GM23248 (cell line): ENCODE measurements at regions not wholly inside any gene's neighbourhood (a gene's known extent, or its start where the extent isn't known, plus 50 kb on each side); places are given as distances from the start of the nearest gene placed in this dataset.
A peak's percentile ranks its signal among the peaks of the same experiment; 100 is the strongest.

Experiments used
- DNase-seq: peaks from one replicate; pipeline ENCODE4 v3.0.0-alpha.2; 2015
- H2AFZ ChIP-seq: fragments of 200-600 bp; sonication (generic); 2 replicates; pipeline ENCODE4 v1.6.1; 2016; ENCODE audit warnings: antibody characterized with exemption
- H3F3A ChIP-seq: fragments of 200-600 bp; sonication (generic); 2 replicates; pipeline ENCODE4 v1.6.1; 2016; ENCODE audit warnings: mild to moderate bottlenecking, antibody characterized with exemption, mixed run types; ENCODE audit not compliant: insufficient read depth
- H3K27ac ChIP-seq: fragments of 200-600 bp; sonication (generic); 2 replicates; pipeline ENCODE4 v1.5.1; 2016; ENCODE audit warnings: mild to moderate bottlenecking
- H3K27me3 ChIP-seq: fragments of 200-600 bp; sonication (generic); replicated peaks from 2 replicates; pipeline ENCODE4 v1.6.1; 2016; ENCODE audit warnings: mild to moderate bottlenecking; ENCODE audit not compliant: insufficient read depth
- H3K36me3 ChIP-seq: fragments of 200-600 bp; sonication (generic); 2 replicates; pipeline ENCODE4 v1.6.1; 2016; ENCODE audit warnings: low read depth, mild to moderate bottlenecking
- H3K4me1 ChIP-seq: fragments of 200-600 bp; sonication (generic); 2 replicates; pipeline ENCODE4 v1.6.1; 2016; ENCODE audit warnings: mild to moderate bottlenecking; ENCODE audit not compliant: insufficient read depth
- H3K4me2 ChIP-seq: fragments of 200-600 bp; sonication (generic); one replicate; pipeline ENCODE4 v1.6.1; 2016; ENCODE audit warnings: mild to moderate bottlenecking; ENCODE audit not compliant: unreplicated experiment
- H3K4me3 ChIP-seq: fragments of 200-600 bp; sonication (generic); 2 replicates; pipeline ENCODE4 v1.5.1; 2016; ENCODE audit warnings: mild to moderate bottlenecking
- H3K79me2 ChIP-seq: fragments of 200-600 bp; sonication (generic); 2 replicates; pipeline ENCODE4 v1.6.1; 2016; ENCODE audit warnings: mild to moderate bottlenecking; ENCODE audit not compliant: insufficient read depth
- H3K9ac ChIP-seq: fragments of 200-600 bp; sonication (generic); 2 replicates; pipeline ENCODE4 v1.6.1; 2016; ENCODE audit warnings: mild to moderate bottlenecking
- H3K9me2 ChIP-seq: fragments of 200-600 bp; sonication (generic); 2 replicates; pipeline ENCODE4 v1.6.1; 2016; ENCODE audit warnings: mixed run types, mild to moderate bottlenecking, moderate library complexity; ENCODE audit not compliant: insufficient read depth
- H3K9me3 ChIP-seq: fragments of 200-600 bp; sonication (generic); one replicate; pipeline ENCODE4 v1.6.1; 2017; ENCODE audit warnings: low read depth
- H4K20me1 ChIP-seq: fragments of 200-600 bp; sonication (generic); 2 replicates; pipeline ENCODE4 v1.6.0; 2016; ENCODE audit not compliant: insufficient read depth
- EZH2 ChIP-seq: fragments of 200-600 bp; sonication (generic); IDR thresholded peaks from 2 replicates; pipeline ENCODE4 v1.6.1; 2018; ENCODE audit warnings: antibody characterized with exemption, mild to moderate bottlenecking; ENCODE audit not compliant: insufficient read depth, poor library complexity, severe bottlenecking
- EZH2phosphoT487 ChIP-seq: fragments of 200-600 bp; sonication (generic); IDR thresholded peaks from 2 replicates; pipeline ENCODE4 v1.6.1; 2018; ENCODE audit warnings: antibody characterized with exemption, moderate library complexity, mild to moderate bottlenecking, low read depth; ENCODE audit not compliant: insufficient read depth
- WGBS, 2 experiments: methylation state at CpG; one replicate each; pipeline ENCODE4 v1.1.6; 2015 to 2017; ENCODE audit warnings: low lambda C conversion rate in 2 of 2, low coverage in 1 of 2; ENCODE audit errors: missing lambda C conversion rate in 2 of 2; 5-methylcytosine and 5-hydroxymethylcytosine counted together
- in situ Hi-C: fragments of 300-500 bp; cut with MboI; formaldehyde crosslinking; loops from 2 replicates; pipeline ENCODE4 v1.15.0; 2020

- Histone ChIP-seq H3K9ac (no peak overlapping the region), H3K4me2 (no peak overlapping the region), H2AFZ (no peak overlapping the region), H3F3A (peaks cover 14% of the 10 kb centered on the region; the same call in 1 of the 2 replicates), H3K4me3 (no peak overlapping the region), H3K79me2 (no peaks in the 10 kb centered on the region), H3K27ac (no peak overlapping the region), H3K4me1 (peaks cover 16% of the 10 kb centered on the region), H3K9me2 (no peaks in the 10 kb centered on the region), H4K20me1 (no peaks in the 10 kb centered on the region), H3K36me3 (no peaks in the 10 kb centered on the region), H3K9me3 (no peaks in the 10 kb centered on the region), H3K27me3 (no peaks in the 10 kb centered on the region)
- TF ChIP-seq EZH2 (no peak), EZH2phosphoT487 (no peak)
- no peak for DNase-seq
- in situ Hi-C loops, result no loop called here
- 100% methylated on average over 1 to 4 of the region's 4 CpGs for WGBS, 2 experiments
Measured at GRCh38 chrX:46211079-46211478, 334.1 kb downstream of the ZNF674 start.

DNA sequence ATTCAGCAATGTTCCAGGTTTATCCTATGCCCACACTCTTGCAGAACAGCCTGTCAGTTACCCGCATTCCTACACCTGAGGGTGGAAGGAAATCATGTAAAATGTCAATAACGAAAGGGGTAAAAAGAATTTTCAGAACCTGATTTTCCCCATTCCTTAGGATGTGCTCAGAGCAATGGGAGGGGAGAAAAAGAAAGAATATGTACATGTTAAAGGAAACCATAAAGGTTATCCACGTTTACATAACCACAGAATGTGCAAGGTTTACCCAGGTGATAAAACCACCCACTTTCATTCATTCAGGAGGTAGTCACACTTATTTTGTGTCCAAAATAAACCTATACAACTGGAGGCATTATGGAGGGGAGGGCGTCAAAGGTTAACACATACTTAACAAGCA lies 335.5 kb downstream of the ZNF674 start:
- H3K27ac ChIP-seq, result no peak overlapping the region
- no peaks in the 10 kb centered on the region for H3K79me2 ChIP-seq
- no peaks in the 10 kb centered on the region for H3K27me3 ChIP-seq
- in situ Hi-C loops, result no loop called here
- H3K4me3 ChIP-seq, result no peak overlapping the region
- H3K4me2 ChIP-seq, result no peak overlapping the region
- no peaks in the 10 kb centered on the region for H4K20me1 ChIP-seq
- H3K9ac ChIP-seq, result no peak overlapping the region
- H3K36me3 ChIP-seq, result no peaks in the 10 kb centered on the region
- DNase-seq, result no peak
- peaks cover 14% of the 10 kb centered on the region; the same call in 1 of the 2 replicates for H3F3A ChIP-seq
- peaks cover 16% of the 10 kb centered on the region for H3K4me1 ChIP-seq
- 79 to 81% methylated on average over 4 of the region's 4 CpGs for WGBS, 2 experiments
- H3K9me3 ChIP-seq, result no peaks in the 10 kb centered on the region
- H3K9me2 ChIP-seq, result no peaks in the 10 kb centered on the region
- TF ChIP-seq EZH2, result no peak
- TF ChIP-seq EZH2phosphoT487, result no peak
- no peak overlapping the region for H2AFZ ChIP-seq

DNA sequence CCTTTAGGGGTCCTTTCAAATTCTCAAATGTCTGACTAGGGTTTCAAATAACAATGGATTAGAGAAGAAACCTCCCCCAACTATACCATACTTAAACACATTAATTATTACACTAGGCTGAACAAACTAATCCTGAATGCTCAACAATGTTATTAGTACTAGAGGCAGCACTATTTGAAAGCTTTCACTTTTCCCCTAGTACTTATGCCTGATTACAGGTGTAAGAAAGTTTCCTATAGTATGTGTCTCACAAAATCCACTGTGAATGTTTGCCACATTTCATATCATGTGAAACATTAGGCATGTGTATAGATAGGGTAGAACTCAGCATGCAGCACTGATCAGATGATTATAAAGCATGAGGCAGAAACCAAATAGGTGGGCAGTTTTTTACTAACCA lies 336.2 kb downstream of the ZNF674 start:
- no peak for DNase-seq
- Histone ChIP-seq H4K20me1 (no peaks in the 10 kb centered on the region), H3K9ac (no peak overlapping the region), H3K79me2 (no peaks in the 10 kb centered on the region), H3K27ac (no peak overlapping the region), H3K4me3 (no peak overlapping the region), H3K9me3 (no peaks in the 10 kb centered on the region), H3F3A (peaks cover 14% of the 10 kb centered on the region; the same call in 1 of the 2 replicates), H3K27me3 (no peaks in the 10 kb centered on the region), H3K4me1 (peaks cover 16% of the 10 kb centered on the region), H3K36me3 (no peaks in the 10 kb centered on the region), H3K9me2 (no peaks in the 10 kb centered on the region), H3K4me2 (peak overlapping the region; percentile 35), H2AFZ (no peak overlapping the region)
- in situ Hi-C loops, result no loop called here
- no peak for TF ChIP-seq EZH2phosphoT487
- TF ChIP-seq EZH2, result no peak

DNA sequence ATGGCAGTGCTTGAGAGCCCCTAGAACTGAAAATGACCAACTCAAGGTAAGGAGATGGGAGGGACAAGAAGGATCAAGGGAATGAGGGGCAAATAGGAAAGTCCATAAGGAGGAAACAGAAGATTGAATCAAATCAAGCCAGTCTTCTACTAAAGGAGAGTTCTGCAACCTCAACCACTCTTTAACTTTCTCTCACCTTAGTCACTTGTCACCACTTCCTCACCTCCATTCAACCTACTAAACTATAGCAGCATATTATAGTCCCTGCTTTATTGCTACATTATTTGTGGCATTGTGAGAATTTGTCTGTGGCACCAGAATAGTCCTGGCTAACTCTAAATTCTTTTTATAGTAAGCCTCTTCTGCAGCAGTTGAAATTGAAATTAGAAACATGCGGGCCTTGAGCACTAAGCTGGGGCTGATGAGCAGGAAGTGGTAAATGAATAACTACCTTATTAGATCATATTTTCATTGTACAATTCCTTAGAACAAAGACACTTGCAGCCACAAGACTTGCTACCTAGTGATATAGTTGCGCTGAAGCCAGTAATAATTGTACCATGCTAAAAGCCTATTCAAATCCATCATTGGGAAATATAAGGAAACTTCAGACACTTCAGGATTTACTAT lies 336.9 kb downstream of the ZNF674 start:
- no peak overlapping the region for H3K9ac ChIP-seq
- in situ Hi-C loops, result no loop called here
- H3K79me2 ChIP-seq, result no peaks in the 10 kb centered on the region
- no peaks in the 10 kb centered on the region for H3K9me3 ChIP-seq
- H3K4me1 ChIP-seq, result peaks cover 16% of the 10 kb centered on the region
- WGBS, 2 experiments, result 0% methylated on average over 2 of the region's 2 CpGs
- no peak overlapping the region for H2AFZ ChIP-seq
- no peaks in the 10 kb centered on the region for H4K20me1 ChIP-seq
- peak; percentile 58 for DNase-seq
- no peaks in the 10 kb centered on the region for H3K9me2 ChIP-seq
- TF ChIP-seq EZH2 (no peak), EZH2phosphoT487 (no peak)
- H3K27ac ChIP-seq, result no peak overlapping the region
- no peaks in the 10 kb centered on the region for H3K27me3 ChIP-seq
- peak overlapping the region; percentile 35 for H3K4me2 ChIP-seq
- no peaks in the 10 kb centered on the region for H3K36me3 ChIP-seq
- no peak overlapping the region for H3K4me3 ChIP-seq
- H3F3A ChIP-seq, result peaks cover 14% of the 10 kb centered on the region; the same call in 1 of the 2 replicates
